HCT116 (cell line): ENCODE measurements at regions not wholly inside any gene's neighbourhood (a gene's known extent, or its start where the extent isn't known, plus 50 kb on each side); places are given as distances from the start of the nearest gene placed in this dataset.

Experiments used
- ATAC-seq: fragments of 200-7000 bp; cut with Tn5 transposase; 2 replicates; pipeline ENCODE4 v1.9.1; 2020; ENCODE audit warnings: mild to moderate bottlenecking, moderate library complexity
- BruUV-seq: library from RNA; stranded (reverse); fragments of 400-500 nt; replicated peaks from 2 replicates; lab custom pipeline; 2021; lab: Mats Ljungman, UMichigan
- CTCF ChIA-PET: fragments of 300-600 bp; sonication (Branson Sonifier 250); formaldehyde crosslinking; loops from one replicate; lab custom pipeline; 2021; ENCODE audit warnings: antibody characterized with exemption; lab: Charles Lee
- POLR2A ChIA-PET: fragments of 300-600, 350-600 bp; sonication (Branson Sonifier 250); formaldehyde crosslinking; loops from one replicate; lab custom pipeline; 2021; ENCODE audit warnings: antibody characterized with exemption; lab: Charles Lee
- RAD21 ChIA-PET, 2 experiments: fragments of 300-600 bp; sonication (Branson Sonifier 250); formaldehyde crosslinking; loops; one replicate each; lab custom pipeline; 2023; ENCODE audit warnings: low total read pairs in 2 of 2; ENCODE audit not compliant: uncharacterized antibody in 2 of 2, unreplicated experiment in 2 of 2, low non-redundant PET in 1 of 2; lab: Charles Lee
- DNase-seq: peaks from one replicate; pipeline ENCODE4 v3.0.0-alpha.2; 2010; ENCODE audit warnings: low read depth, low spot score
- H2AFZ ChIP-seq: fragments of 200-600 bp; shearing (Covaris generic), sonication (generic); 2 replicates; pipeline ENCODE4 v1.6.1; 2017; ENCODE audit warnings: low read depth, mixed run types, mixed read lengths, antibody characterized with exemption, low read length; ENCODE audit not compliant: poor library complexity, severe bottlenecking
- H3K27ac ChIP-seq: 2 replicates; pipeline ENCODE4 v1.5.1; 2012; ENCODE audit warnings: low read depth, low read length
- H3K27me3 ChIP-seq: fragments of 200-600 bp; sonication (generic); 2 replicates; pipeline ENCODE4 v1.6.1; 2016; ENCODE audit warnings: mixed run types, low read length, mixed read lengths; ENCODE audit not compliant: insufficient read depth
- H3K36me3 ChIP-seq, 2 experiments: fragments of 200-500 bp in 1 of 2; fragments of 200-600 bp in 1 of 2; sonication (Bioruptor generic) in 1 of 2; sonication (generic) in 1 of 2; 2 replicates each; pipeline versions ENCODE4 v1.5.1 to v1.6.1; 2014 to 2016; ENCODE audit warnings: low read length in 2 of 2, inconsistent platforms in 1 of 2, mixed read lengths in 1 of 2, mixed run types in 1 of 2; ENCODE audit not compliant: insufficient read depth in 2 of 2, control insufficient read depth in 1 of 2
- H3K4me1 ChIP-seq, 2 experiments: fragments of 200-600 bp in 1 of 2; sonication (generic) in 1 of 2; 2 replicates each; pipeline versions ENCODE4 v1.5.1 to v1.6.1; 2012 to 2017; ENCODE audit warnings: low read length in 2 of 2, inconsistent platforms in 1 of 2, mild to moderate bottlenecking in 1 of 2, mixed read lengths in 1 of 2, mixed run types in 1 of 2, moderate library complexity in 1 of 2; ENCODE audit not compliant: insufficient read depth in 2 of 2, control insufficient read depth in 1 of 2
- H3K4me2 ChIP-seq: fragments of 200-600 bp; sonication (generic); 2 replicates; pipeline ENCODE4 v1.6.1; 2017; ENCODE audit warnings: mixed run types, low read length, mixed read lengths
- H3K4me3 ChIP-seq, 2 experiments: fragments of 200-600 bp in 1 of 2; sonication (generic) in 1 of 2; replicated peaks in 1 of 2; 2 replicates each; pipeline ENCODE4 v1.5.1; 2011 to 2016; ENCODE audit warnings: low read length in 2 of 2, control low read depth in 1 of 2, low read depth in 1 of 2, mild to moderate bottlenecking in 1 of 2, mixed read lengths in 1 of 2, mixed run types in 1 of 2
- H3K79me2 ChIP-seq: fragments of 200-600 bp; sonication (generic); 2 replicates; pipeline ENCODE4 v1.6.1; 2017; ENCODE audit warnings: mild to moderate bottlenecking, mixed run types, low read length, moderate library complexity, mixed read lengths; ENCODE audit not compliant: insufficient read depth
- H3K9ac ChIP-seq: fragments of 200-600 bp; sonication (generic); 2 replicates; pipeline ENCODE4 v1.6.1; 2016; ENCODE audit warnings: low read length, mixed read lengths
- H3K9me2 ChIP-seq: fragments of 200-600 bp; sonication (generic), shearing (Covaris generic); 2 replicates; pipeline ENCODE4 v1.6.1; 2017; ENCODE audit warnings: mixed run types, mild to moderate bottlenecking, moderate library complexity; ENCODE audit not compliant: insufficient read depth
- H3K9me3 ChIP-seq, 2 experiments: fragments of 200-500 bp in 1 of 2; fragments of 200-600 bp in 1 of 2; sonication (Bioruptor generic) in 1 of 2; sonication (generic) in 1 of 2; 2 replicates each; pipeline ENCODE4 v1.6.1; 2014 to 2017; ENCODE audit warnings: low read length in 2 of 2, mixed read lengths in 2 of 2, inconsistent platforms in 1 of 2, low read depth in 1 of 2, mild to moderate bottlenecking in 1 of 2, mixed run types in 1 of 2, moderate library complexity in 1 of 2; ENCODE audit not compliant: control insufficient read depth in 1 of 2, insufficient read depth in 1 of 2
- H4K20me1 ChIP-seq: fragments of 200-600 bp; sonication (generic), shearing (Covaris generic); 2 replicates; pipeline ENCODE4 v1.6.1; 2017; ENCODE audit warnings: mixed run types, mild to moderate bottlenecking, moderate library complexity; ENCODE audit not compliant: insufficient read depth
- CBX3 ChIP-seq: IDR thresholded peaks from 2 replicates; pipeline ENCODE4 v1.6.1; 2012; ENCODE audit warnings: low read depth
- EGR1 ChIP-seq: IDR thresholded peaks from 2 replicates; pipeline ENCODE4 v1.6.1; 2012; ENCODE audit warnings: low read depth
- JUND ChIP-seq: IDR thresholded peaks from 2 replicates; pipeline ENCODE4 v1.6.1; 2012
- POLR2A ChIP-seq: IDR thresholded peaks from 2 replicates; pipeline ENCODE4 v1.7.0; 2011; ENCODE audit warnings: borderline replicate concordance; ENCODE audit not compliant: insufficient read depth, insufficient read length; ENCODE audit errors: extremely low read depth
- SIN3A ChIP-seq: IDR thresholded peaks from 2 replicates; pipeline ENCODE4 v1.6.1; 2012; ENCODE audit warnings: low read depth
- SP1 ChIP-seq: IDR thresholded peaks from 2 replicates; pipeline ENCODE4 v1.6.1; 2012; ENCODE audit warnings: low read depth
- SRF ChIP-seq: IDR thresholded peaks from 2 replicates; pipeline ENCODE4 v1.6.1; 2012; ENCODE audit warnings: low read depth
- TCF7L2 ChIP-seq: IDR thresholded peaks from 2 replicates; pipeline ENCODE4 v1.7.0; 2011; ENCODE audit warnings: borderline replicate concordance, inconsistent platforms; ENCODE audit not compliant: insufficient read depth, insufficient read length; ENCODE audit errors: extremely low read depth
- YY1 ChIP-seq: IDR thresholded peaks from 2 replicates; pipeline ENCODE4 v1.6.1; 2011; ENCODE audit warnings: low read length, low read depth, moderate library complexity, mild to moderate bottlenecking; ENCODE audit not compliant: insufficient replicate concordance; ENCODE audit errors: extremely low read depth
- ZBTB33 ChIP-seq: IDR thresholded peaks from 2 replicates; pipeline ENCODE4 v1.6.1; 2011; ENCODE audit warnings: mild to moderate bottlenecking, low read length, moderate library complexity; ENCODE audit not compliant: insufficient replicate concordance; ENCODE audit errors: extremely low read depth
- ZNF274 ChIP-seq: fragments of 200-500 bp; sonication (Bioruptor generic); IDR thresholded peaks from 2 replicates; pipeline ENCODE4 v1.6.1; 2014; ENCODE audit warnings: mild to moderate bottlenecking, low read depth, low read length, inconsistent platforms
- intact Hi-C: fragments of 100-400 bp; cut with micrococcal nuclease; formaldehyde crosslinking; loops from 2 replicates; pipeline ENCODE4 v1.10.0; 2022
- TF ChIP-seq, protein P1 (sequence below): IDR thresholded peaks from 2 replicates; pipeline ENCODE4 v1.6.1; 2012; ENCODE audit warnings: low read depth

DNA sequence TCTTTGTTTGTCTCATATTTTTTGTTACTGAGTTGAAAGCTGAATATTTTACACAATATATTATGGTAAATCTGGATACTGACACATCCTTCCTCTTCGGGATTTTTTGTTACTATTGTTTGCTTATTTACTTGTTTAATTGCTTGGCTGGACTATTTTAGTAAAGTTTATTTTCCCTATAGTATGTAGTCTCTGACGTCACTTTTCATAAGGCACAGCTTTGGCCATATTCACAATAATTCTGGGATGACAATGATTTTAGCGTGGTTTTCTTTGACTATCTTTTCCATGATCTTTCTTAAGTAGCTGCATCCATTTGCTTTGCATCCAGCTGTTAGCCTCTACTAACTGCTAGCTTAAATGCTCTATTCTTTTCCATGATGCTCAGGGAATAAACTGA, 552.4 kb downstream of the VGLL3 start:
- no TSS peak for BruUV-seq
- CTCF ChIA-PET = no interaction called here
- H3K27ac ChIP-seq = no peak overlapping the region
- H3K9me3 ChIP-seq = peaks cover 11 to 14% of the 10 kb centered on the region in 2 experiments; a peak in 2 of 4 replicates
- intact Hi-C loops = no loop called here
- ATAC-seq = no peak
- H3K79me2 ChIP-seq = no peaks in the 10 kb centered on the region
- H3K9me2 ChIP-seq = no peaks in the 10 kb centered on the region
- no peaks in the 10 kb centered on the region for H3K4me1 ChIP-seq
- H3K9ac ChIP-seq = no peak overlapping the region
- POLR2A ChIA-PET = no interaction called here
- H3K4me2 ChIP-seq = no peak overlapping the region
- H3K36me3 ChIP-seq = no peaks in the 10 kb centered on the region
- H3K27me3 ChIP-seq = no peaks in the 10 kb centered on the region
- no peak for DNase-seq
- H2AFZ ChIP-seq = no peak overlapping the region
- H4K20me1 ChIP-seq = no peaks in the 10 kb centered on the region
- H3K4me3 ChIP-seq = no peak overlapping the region
- TF ChIP-seq YY1 (no peak), JUND (no peak), SP1 (no peak), CBX3 (no peak), POLR2A (no peak), EGR1 (no peak), ZNF274 (no peak), ZBTB33 (no peak), SRF (no peak), TCF7L2 (no peak), SIN3A (no peak)
- TF ChIP-seq, protein P1, sequence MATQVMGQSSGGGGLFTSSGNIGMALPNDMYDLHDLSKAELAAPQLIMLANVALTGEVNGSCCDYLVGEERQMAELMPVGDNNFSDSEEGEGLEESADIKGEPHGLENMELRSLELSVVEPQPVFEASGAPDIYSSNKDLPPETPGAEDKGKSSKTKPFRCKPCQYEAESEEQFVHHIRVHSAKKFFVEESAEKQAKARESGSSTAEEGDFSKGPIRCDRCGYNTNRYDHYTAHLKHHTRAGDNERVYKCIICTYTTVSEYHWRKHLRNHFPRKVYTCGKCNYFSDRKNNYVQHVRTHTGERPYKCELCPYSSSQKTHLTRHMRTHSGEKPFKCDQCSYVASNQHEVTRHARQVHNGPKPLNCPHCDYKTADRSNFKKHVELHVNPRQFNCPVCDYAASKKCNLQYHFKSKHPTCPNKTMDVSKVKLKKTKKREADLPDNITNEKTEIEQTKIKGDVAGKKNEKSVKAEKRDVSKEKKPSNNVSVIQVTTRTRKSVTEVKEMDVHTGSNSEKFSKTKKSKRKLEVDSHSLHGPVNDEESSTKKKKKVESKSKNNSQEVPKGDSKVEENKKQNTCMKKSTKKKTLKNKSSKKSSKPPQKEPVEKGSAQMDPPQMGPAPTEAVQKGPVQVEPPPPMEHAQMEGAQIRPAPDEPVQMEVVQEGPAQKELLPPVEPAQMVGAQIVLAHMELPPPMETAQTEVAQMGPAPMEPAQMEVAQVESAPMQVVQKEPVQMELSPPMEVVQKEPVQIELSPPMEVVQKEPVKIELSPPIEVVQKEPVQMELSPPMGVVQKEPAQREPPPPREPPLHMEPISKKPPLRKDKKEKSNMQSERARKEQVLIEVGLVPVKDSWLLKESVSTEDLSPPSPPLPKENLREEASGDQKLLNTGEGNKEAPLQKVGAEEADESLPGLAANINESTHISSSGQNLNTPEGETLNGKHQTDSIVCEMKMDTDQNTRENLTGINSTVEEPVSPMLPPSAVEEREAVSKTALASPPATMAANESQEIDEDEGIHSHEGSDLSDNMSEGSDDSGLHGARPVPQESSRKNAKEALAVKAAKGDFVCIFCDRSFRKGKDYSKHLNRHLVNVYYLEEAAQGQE = no peak
- TF ChIP-seq, all 23 proteins: peak for 0
- RAD21 ChIA-PET = no interaction called here
